ENCODE measurements at regions not wholly inside any gene's neighbourhood (a gene's known extent, or its start where the extent isn't known, plus 50 kb on each side); places are given as distances from the start of the nearest gene placed in this dataset.

DNA sequence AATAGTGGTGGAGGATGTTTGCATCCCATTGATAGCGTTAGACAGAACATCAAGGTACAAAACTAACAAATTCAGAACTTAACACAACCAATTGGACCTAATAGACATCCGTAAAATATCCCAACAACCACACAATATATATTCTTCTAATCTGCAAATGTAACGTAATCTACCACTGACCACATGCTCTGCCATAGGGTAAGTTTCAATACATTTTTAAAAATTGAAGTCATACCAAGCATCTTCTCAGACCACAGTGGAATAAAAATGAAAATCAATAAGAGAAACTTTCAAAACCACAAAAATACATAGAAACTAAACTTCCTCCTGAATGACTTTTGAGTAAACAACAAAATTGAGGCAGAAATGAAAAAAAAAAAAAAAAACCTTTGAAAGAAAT, 1087.5 kb downstream of the KCNT2 start:
- TF ChIP-seq SNIP1 (IDR thresholded peaks at IDR 0.05; ENCODE audit: low read depth), result no peak
- no peak for TF ChIP-seq RBM14 (IDR thresholded peaks at IDR 0.05; ENCODE audit: borderline replicate concordance, insufficient read depth, low read depth, low read length)
- TF ChIP-seq POLR2G (IDR thresholded peaks at IDR 0.05; ENCODE audit: low read depth, low read length), result no peak
- TF ChIP-seq HMG20A (CRISPR knock-in tag; conservative IDR thresholded peaks at IDR 0.05), result no peak
- TF ChIP-seq, protein P1, sequence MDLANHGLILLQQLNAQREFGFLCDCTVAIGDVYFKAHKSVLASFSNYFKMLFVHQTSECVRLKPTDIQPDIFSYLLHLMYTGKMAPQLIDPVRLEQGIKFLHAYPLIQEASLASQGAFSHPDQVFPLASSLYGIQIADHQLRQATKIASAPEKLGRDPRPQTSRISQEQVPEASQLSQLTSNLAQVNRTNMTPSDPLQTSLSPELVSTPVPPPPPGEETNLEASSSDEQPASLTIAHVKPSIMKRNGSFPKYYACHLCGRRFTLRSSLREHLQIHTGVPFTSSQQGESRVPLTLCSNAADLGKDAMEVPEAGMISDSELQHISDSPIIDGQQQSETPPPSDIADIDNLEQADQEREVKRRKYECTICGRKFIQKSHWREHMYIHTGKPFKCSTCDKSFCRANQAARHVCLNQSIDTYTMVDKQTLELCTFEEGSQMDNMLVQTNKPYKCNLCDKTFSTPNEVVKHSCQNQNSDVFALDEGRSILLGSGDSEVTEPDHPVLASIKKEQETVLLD (IDR thresholded peaks at IDR 0.05), result no peak
- no peak for TF ChIP-seq HDAC8 (tag; IDR thresholded peaks at IDR 0.05)
- Histone ChIP-seq H2AFZ (ENCODE audit: low read depth, low read length) (no peak overlapping the region), H4K20me1 (replicated peaks; ENCODE audit: control insufficient read depth, insufficient read depth, low read length) (no peaks in the 10 kb centered on the region), H3K27me3 (ENCODE audit: control insufficient read depth in 2 of 2, insufficient read depth in 2 of 2, low read length in 2 of 2) (no peaks in the 10 kb centered on the region), H3K36me3 (ENCODE audit: control insufficient read depth, insufficient read depth, low read length) (no peaks in the 10 kb centered on the region), H3K4me2 (ENCODE audit: insufficient read depth, low read length) (no peak overlapping the region), H3K9me1 (ENCODE audit: control insufficient read depth, insufficient read depth, low read length) (no peaks in the 10 kb centered on the region), H3K9me3 (replicated peaks; ENCODE audit: control insufficient read depth, insufficient read depth, low read depth, low read length) (no peaks in the 10 kb centered on the region), H3K79me2 (ENCODE audit: control insufficient read depth, insufficient read depth, low read length) (no peaks in the 10 kb centered on the region), H3K27ac (ENCODE audit: extremely low read depth, low read depth, low read length) (no peak overlapping the region), H3K9ac (ENCODE audit: insufficient read depth in 1 of 2, low read depth in 2 of 2, low read length in 2 of 2) (no peak overlapping the region), H3K4me1 (replicated peaks in 1 of 2; ENCODE audit: control insufficient read depth in 2 of 2, insufficient read depth in 2 of 2, low read length in 2 of 2) (no peaks in the 10 kb centered on the region), H3K4me3 (no peak overlapping the region)
- FAIRE-seq, result no peak
- no peak for ATAC-seq
- intact Hi-C loops (cut with micrococcal nuclease), result no loop called here
- WGBS (ENCODE audit: insufficient coverage, low coverage, missing lambda C conversion rate), result 0% methylated on average over 3 of the region's 3 CpGs
- ChIA-PET CTCF (ENCODE audit: low intra/inter-chr PET ratio) (no interaction called here), POLR2A (no interaction called here)
- in situ Hi-C loops (cut with MboI), result no loop called here
- no peak for DNase-seq (ENCODE audit: extremely low read depth in 1 of 4, low spot score in 3 of 4)
- BruUV-seq (replicated peaks), result no TSS peak

DNA sequence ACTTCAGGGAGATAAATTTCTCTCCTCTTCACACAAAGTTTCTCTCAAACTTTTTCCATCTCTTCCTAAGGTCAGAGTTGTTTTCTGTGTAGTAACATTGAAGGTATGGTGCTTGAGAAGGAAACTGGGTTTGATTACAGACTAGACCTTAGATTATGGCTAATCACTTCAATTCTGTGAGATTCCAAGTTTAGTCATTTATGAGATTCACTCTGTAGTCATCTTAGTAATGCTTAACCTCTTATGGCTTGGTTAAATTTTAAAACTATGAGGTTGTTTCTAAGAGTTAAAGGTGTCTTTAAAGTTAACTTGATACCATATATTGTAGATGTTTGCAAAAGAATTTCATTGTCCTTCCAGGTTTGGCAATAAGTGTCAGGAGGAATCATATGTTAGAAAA, 1092.2 kb downstream of the KCNT2 start:
- H3K4me1 ChIP-seq (replicated peaks in 1 of 2; ENCODE audit: control insufficient read depth in 2 of 2, insufficient read depth in 2 of 2, low read length in 2 of 2), result no peaks in the 10 kb centered on the region
- no peaks in the 10 kb centered on the region for H3K9me1 ChIP-seq (ENCODE audit: control insufficient read depth, insufficient read depth, low read length)
- DNase-seq (ENCODE audit: extremely low read depth in 1 of 4, low spot score in 3 of 4), result no peak
- no peak for FAIRE-seq
- H3K4me2 ChIP-seq (ENCODE audit: insufficient read depth, low read length), result no peak overlapping the region
- H2AFZ ChIP-seq (ENCODE audit: low read depth, low read length), result no peak overlapping the region
- H3K27ac ChIP-seq (ENCODE audit: extremely low read depth, low read depth, low read length), result no peak overlapping the region
- no peaks in the 10 kb centered on the region for H4K20me1 ChIP-seq (replicated peaks; ENCODE audit: control insufficient read depth, insufficient read depth, low read length)
- H3K4me3 ChIP-seq, result no peak overlapping the region
- in situ Hi-C loops (cut with MboI) (no loop called here), intact Hi-C loops (cut with micrococcal nuclease) (no loop called here)
- H3K79me2 ChIP-seq (ENCODE audit: control insufficient read depth, insufficient read depth, low read length), result no peaks in the 10 kb centered on the region
- CTCF ChIA-PET (ENCODE audit: low intra/inter-chr PET ratio), result no interaction called here
- POLR2A ChIA-PET, result no interaction called here
- BruUV-seq (replicated peaks), result no TSS peak
- no peaks in the 10 kb centered on the region for H3K9me3 ChIP-seq (replicated peaks; ENCODE audit: control insufficient read depth, insufficient read depth, low read depth, low read length)
- no peak for ATAC-seq
- no peak overlapping the region for H3K9ac ChIP-seq (ENCODE audit: insufficient read depth in 1 of 2, low read depth in 2 of 2, low read length in 2 of 2)
- no peaks in the 10 kb centered on the region for H3K27me3 ChIP-seq (ENCODE audit: control insufficient read depth in 2 of 2, insufficient read depth in 2 of 2, low read length in 2 of 2)
- H3K36me3 ChIP-seq (ENCODE audit: control insufficient read depth, insufficient read depth, low read length), result no peaks in the 10 kb centered on the region
- TF ChIP-seq, protein P2, sequence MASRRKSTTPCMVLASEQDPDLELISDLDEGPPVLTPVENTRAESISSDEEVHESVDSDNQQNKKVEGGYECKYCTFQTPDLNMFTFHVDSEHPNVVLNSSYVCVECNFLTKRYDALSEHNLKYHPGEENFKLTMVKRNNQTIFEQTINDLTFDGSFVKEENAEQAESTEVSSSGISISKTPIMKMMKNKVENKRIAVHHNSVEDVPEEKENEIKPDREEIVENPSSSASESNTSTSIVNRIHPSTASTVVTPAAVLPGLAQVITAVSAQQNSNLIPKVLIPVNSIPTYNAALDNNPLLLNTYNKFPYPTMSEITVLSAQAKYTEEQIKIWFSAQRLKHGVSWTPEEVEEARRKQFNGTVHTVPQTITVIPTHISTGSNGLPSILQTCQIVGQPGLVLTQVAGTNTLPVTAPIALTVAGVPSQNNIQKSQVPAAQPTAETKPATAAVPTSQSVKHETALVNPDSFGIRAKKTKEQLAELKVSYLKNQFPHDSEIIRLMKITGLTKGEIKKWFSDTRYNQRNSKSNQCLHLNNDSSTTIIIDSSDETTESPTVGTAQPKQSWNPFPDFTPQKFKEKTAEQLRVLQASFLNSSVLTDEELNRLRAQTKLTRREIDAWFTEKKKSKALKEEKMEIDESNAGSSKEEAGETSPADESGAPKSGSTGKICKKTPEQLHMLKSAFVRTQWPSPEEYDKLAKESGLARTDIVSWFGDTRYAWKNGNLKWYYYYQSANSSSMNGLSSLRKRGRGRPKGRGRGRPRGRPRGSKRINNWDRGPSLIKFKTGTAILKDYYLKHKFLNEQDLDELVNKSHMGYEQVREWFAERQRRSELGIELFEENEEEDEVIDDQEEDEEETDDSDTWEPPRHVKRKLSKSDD (conservative IDR thresholded peaks at IDR 0.05; ENCODE audit: low read length), result no peak
- TF ChIP-seq, protein P3, sequence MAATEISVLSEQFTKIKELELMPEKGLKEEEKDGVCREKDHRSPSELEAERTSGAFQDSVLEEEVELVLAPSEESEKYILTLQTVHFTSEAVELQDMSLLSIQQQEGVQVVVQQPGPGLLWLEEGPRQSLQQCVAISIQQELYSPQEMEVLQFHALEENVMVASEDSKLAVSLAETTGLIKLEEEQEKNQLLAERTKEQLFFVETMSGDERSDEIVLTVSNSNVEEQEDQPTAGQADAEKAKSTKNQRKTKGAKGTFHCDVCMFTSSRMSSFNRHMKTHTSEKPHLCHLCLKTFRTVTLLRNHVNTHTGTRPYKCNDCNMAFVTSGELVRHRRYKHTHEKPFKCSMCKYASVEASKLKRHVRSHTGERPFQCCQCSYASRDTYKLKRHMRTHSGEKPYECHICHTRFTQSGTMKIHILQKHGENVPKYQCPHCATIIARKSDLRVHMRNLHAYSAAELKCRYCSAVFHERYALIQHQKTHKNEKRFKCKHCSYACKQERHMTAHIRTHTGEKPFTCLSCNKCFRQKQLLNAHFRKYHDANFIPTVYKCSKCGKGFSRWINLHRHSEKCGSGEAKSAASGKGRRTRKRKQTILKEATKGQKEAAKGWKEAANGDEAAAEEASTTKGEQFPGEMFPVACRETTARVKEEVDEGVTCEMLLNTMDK (IDR thresholded peaks at IDR 0.05; ENCODE audit: borderline replicate concordance, insufficient read depth, low read depth, low read length, poor library complexity, severe bottlenecking), result no peak

Measured in K562 (cell line).